Ovary (tissue), 3 donors: ENCODE measurements at regions not wholly inside any gene's neighbourhood (a gene's known extent, or its start where the extent isn't known, plus 50 kb on each side); places are given as distances from the start of the nearest gene placed in this dataset.

Experiments
- CTCF ChIP-seq, 3 donors: fragments of 450-650 bp in 2 of 3; fragments of 200-600 bp in 1 of 3; IDR thresholded peaks; one replicate each; pipeline versions ENCODE4 v1.5.1 to v1.8.0; 2016 to 2022; ENCODE audit warnings: antibody characterized with exemption in 3 of 3, mild to moderate bottlenecking in 1 of 3
- EP300 ChIP-seq: sonication (generic); formaldehyde crosslinking; IDR thresholded peaks from one replicate; pipeline ENCODE4 v1.6.1; 2017; ENCODE audit warnings: antibody characterized with exemption
- POLR2A ChIP-seq: fragments of 450-650 bp; IDR thresholded peaks from one replicate; pipeline ENCODE4 v1.6.1; 2017; ENCODE audit warnings: antibody characterized with exemption, mild to moderate bottlenecking, moderate library complexity
- donor health status: DM: no; HTN: no; CAD: no.

DNA sequence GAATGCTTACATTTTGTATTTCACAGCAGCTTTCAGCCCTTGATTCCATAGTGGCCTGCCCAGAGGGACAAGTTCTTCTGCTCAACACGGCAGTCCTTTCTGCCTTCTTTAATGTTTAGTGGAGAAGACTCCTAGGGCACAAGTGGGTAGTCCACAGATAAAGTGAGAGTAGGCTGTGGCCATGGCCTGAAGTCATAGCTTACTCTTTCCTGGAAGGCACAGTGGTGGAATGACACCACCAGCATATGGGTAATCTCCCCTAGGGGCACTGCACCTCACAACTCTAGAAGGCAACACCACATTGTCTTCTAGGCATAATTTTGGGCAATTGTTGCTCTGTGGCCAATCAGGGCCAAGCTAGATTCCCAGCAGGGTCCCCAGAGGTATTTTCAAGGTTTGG lies 155.4 kb upstream of the MAMLD1 start:
- TF ChIP-seq POLR2A: no peak
- TF ChIP-seq CTCF (IDR thresholded peaks at IDR 0.05): no peak
- TF ChIP-seq EP300: no peak
